ENCODE measurements at regions not wholly inside any gene's neighbourhood (a gene's known extent, or its start where the extent isn't known, plus 50 kb on each side); places are given as distances from the start of the nearest gene placed in this dataset.

GRCh38 chr12:38016602-38017001, 300.0 kb upstream of the ALG10B start (continued):
- no peak for TF ChIP-seq CTCF (IDR thresholded peaks at IDR 0.05; ENCODE audit: control extremely low read depth in 1 of 3, insufficient read depth in 1 of 3, low read depth in 1 of 3, low read length in 3 of 3)
- no peak for TF ChIP-seq JUN (IDR thresholded peaks at IDR 0.05; ENCODE audit: low read depth, low read length)
- no peak for TF ChIP-seq RAD21 (IDR thresholded peaks at IDR 0.05 in 1 of 2, conservative IDR thresholded peaks at IDR 0.05 in 1 of 2; ENCODE audit: low read depth in 2 of 2, low read length in 2 of 2)
- TF ChIP-seq CEBPB (IDR thresholded peaks at IDR 0.05; ENCODE audit: low read depth, low read length): no peak
- TF ChIP-seq SP4 (IDR thresholded peaks at IDR 0.05; ENCODE audit: low read length): no peak
